ENCODE measurements at regions not wholly inside any gene's neighbourhood (a gene's known extent, or its start where the extent isn't known, plus 50 kb on each side); places are given as distances from the start of the nearest gene placed in this dataset.

GRCh38 chr2:226358688-226359087, 440.9 kb downstream of the IRS1 start:
- no peaks in the 10 kb centered on the region for H3K36me3 ChIP-seq (ENCODE audit: insufficient read depth, low read length, poor library complexity, severe bottlenecking)
- H3K4me1 ChIP-seq (ENCODE audit: insufficient read depth, low read length, poor library complexity, severe bottlenecking): peaks cover 5% of the 10 kb centered on the region
- no peak for TF ChIP-seq EZH2 (IDR thresholded peaks at IDR 0.05; ENCODE audit: borderline replicate concordance, low read depth, low read length, poor library complexity, severe bottlenecking)
- TF ChIP-seq, protein P1, sequence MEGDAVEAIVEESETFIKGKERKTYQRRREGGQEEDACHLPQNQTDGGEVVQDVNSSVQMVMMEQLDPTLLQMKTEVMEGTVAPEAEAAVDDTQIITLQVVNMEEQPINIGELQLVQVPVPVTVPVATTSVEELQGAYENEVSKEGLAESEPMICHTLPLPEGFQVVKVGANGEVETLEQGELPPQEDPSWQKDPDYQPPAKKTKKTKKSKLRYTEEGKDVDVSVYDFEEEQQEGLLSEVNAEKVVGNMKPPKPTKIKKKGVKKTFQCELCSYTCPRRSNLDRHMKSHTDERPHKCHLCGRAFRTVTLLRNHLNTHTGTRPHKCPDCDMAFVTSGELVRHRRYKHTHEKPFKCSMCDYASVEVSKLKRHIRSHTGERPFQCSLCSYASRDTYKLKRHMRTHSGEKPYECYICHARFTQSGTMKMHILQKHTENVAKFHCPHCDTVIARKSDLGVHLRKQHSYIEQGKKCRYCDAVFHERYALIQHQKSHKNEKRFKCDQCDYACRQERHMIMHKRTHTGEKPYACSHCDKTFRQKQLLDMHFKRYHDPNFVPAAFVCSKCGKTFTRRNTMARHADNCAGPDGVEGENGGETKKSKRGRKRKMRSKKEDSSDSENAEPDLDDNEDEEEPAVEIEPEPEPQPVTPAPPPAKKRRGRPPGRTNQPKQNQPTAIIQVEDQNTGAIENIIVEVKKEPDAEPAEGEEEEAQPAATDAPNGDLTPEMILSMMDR (conservative IDR thresholded peaks at IDR 0.05; ENCODE audit: low read depth, low read length): no peak
- POLR2A ChIA-PET (ENCODE audit: low non-redundant PET): no interaction called here
- H3K27ac ChIP-seq (ENCODE audit: low read depth, low read length, poor library complexity, severe bottlenecking): no peak overlapping the region
- no TSS peak for BruUV-seq (replicated peaks)
- no peak overlapping the region for H3K4me3 ChIP-seq (ENCODE audit: low read depth, low read length, poor library complexity, severe bottlenecking)
- intact Hi-C loops (cut with micrococcal nuclease; ENCODE audit: unreplicated experiment): no loop called here
- no peaks in the 10 kb centered on the region for H3K9me3 ChIP-seq (ENCODE audit: low read depth, low read length, poor library complexity, severe bottlenecking)
- H3K27me3 ChIP-seq (replicated peaks; ENCODE audit: insufficient read depth, low read depth, low read length, poor library complexity): no peaks in the 10 kb centered on the region
- no peak for DNase-seq (ENCODE audit: low spot score)
- CTCF ChIA-PET: no interaction called here

- BruUV-seq (replicated peaks): no TSS peak
- Histone ChIP-seq H3K36me3 (ENCODE audit: insufficient read depth, low read length, poor library complexity, severe bottlenecking) (no peaks in the 10 kb centered on the region), H3K9me3 (ENCODE audit: low read depth, low read length, poor library complexity, severe bottlenecking) (no peaks in the 10 kb centered on the region), H3K27me3 (replicated peaks; ENCODE audit: insufficient read depth, low read depth, low read length, poor library complexity) (no peaks in the 10 kb centered on the region), H3K4me1 (ENCODE audit: insufficient read depth, low read length, poor library complexity, severe bottlenecking) (peaks cover 5% of the 10 kb centered on the region), H3K4me3 (ENCODE audit: low read depth, low read length, poor library complexity, severe bottlenecking) (no peak overlapping the region), H3K27ac (ENCODE audit: low read depth, low read length, poor library complexity, severe bottlenecking) (no peak overlapping the region)
- no peak for DNase-seq (ENCODE audit: low spot score)
- TF ChIP-seq EZH2 (IDR thresholded peaks at IDR 0.05; ENCODE audit: borderline replicate concordance, low read depth, low read length, poor library complexity, severe bottlenecking): no peak
- TF ChIP-seq, protein P1 (conservative IDR thresholded peaks at IDR 0.05; ENCODE audit: low read depth, low read length): no peak
- ChIA-PET CTCF (no interaction called here), POLR2A (ENCODE audit: low non-redundant PET) (no interaction called here)
- intact Hi-C loops (cut with micrococcal nuclease; ENCODE audit: unreplicated experiment): no loop called here
Measured at GRCh38 chr2:226357816-226358215, 441.8 kb downstream of the IRS1 start.

GRCh38 chr2:226355600-226355999, 444.0 kb downstream of the IRS1 start:
- Histone ChIP-seq H3K4me1 (ENCODE audit: insufficient read depth, low read length, poor library complexity, severe bottlenecking) (peaks cover 5% of the 10 kb centered on the region), H3K9me3 (ENCODE audit: low read depth, low read length, poor library complexity, severe bottlenecking) (no peaks in the 10 kb centered on the region), H3K36me3 (ENCODE audit: insufficient read depth, low read length, poor library complexity, severe bottlenecking) (no peaks in the 10 kb centered on the region), H3K27ac (ENCODE audit: low read depth, low read length, poor library complexity, severe bottlenecking) (no peak overlapping the region), H3K27me3 (replicated peaks; ENCODE audit: insufficient read depth, low read depth, low read length, poor library complexity) (no peaks in the 10 kb centered on the region), H3K4me3 (ENCODE audit: low read depth, low read length, poor library complexity, severe bottlenecking) (no peak overlapping the region)
- TF ChIP-seq EZH2 (IDR thresholded peaks at IDR 0.05; ENCODE audit: borderline replicate concordance, low read depth, low read length, poor library complexity, severe bottlenecking): no peak
- TF ChIP-seq, protein P1 (conservative IDR thresholded peaks at IDR 0.05; ENCODE audit: low read depth, low read length): no peak
- intact Hi-C loops (cut with micrococcal nuclease; ENCODE audit: unreplicated experiment): no loop called here
- no peak for DNase-seq (ENCODE audit: low spot score)
- BruUV-seq (replicated peaks): no TSS peak
- ChIA-PET POLR2A (ENCODE audit: low non-redundant PET) (no interaction called here), CTCF (no interaction called here)

Measured in A673 (cell line).